ENCODE measurements at regions not wholly inside any gene's neighbourhood (a gene's known extent, or its start where the extent isn't known, plus 50 kb on each side); places are given as distances from the start of the nearest gene placed in this dataset.
"Not testable (repeated sequence)": the region's sequence is repeated elsewhere in the genome, so short reads cannot be mapped to it uniquely, and the experiment has no call there.

- DNase-seq (ENCODE audit: low read depth, low spot score): no peak
Observed at GRCh38 chr2:4047961-4048891, 344.9 kb downstream of the DCDC2C start.

GRCh38 chr2:4049463-4049862, 346.1 kb downstream of the DCDC2C start:
- DNase-seq (ENCODE audit: low read depth, low spot score): no peak

- DNase-seq (ENCODE audit: low read depth, low spot score): no peak
Observed at GRCh38 chr2:4053769-4054493, 350.6 kb downstream of the DCDC2C start.

- no peak for DNase-seq (ENCODE audit: low read depth, low spot score)
Observed at GRCh38 chr2:4066217-4066616, 362.8 kb downstream of the DCDC2C start.

DNA sequence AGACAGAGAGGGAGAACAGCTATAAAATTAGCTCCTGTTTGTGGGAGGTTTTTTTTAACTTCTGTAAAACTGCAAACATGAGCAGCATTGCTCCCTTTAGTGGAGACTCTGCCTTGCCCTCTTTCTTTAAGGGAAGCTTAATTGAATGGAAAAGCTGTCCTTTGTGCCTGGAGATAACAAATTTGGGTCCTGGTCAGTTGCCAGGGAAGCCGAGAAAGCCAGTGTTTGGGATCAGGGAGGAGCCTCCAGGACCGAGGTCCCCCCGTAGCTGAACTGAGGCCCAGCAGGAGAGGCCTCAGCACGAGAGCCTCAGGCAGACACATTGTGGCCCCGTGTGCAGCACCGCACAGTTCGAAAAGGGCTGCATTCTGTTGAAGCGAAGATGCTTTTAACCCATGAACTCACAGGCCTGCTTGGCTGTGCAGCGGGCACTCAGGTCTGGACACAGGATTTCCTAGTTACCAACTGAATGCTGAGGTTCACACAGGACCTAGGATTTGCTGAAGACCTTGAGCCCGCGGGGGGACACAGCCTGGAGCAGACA, 369.7 kb downstream of the DCDC2C start:
- DNase-seq (ENCODE audit: low read depth, low spot score): no peak

DNA sequence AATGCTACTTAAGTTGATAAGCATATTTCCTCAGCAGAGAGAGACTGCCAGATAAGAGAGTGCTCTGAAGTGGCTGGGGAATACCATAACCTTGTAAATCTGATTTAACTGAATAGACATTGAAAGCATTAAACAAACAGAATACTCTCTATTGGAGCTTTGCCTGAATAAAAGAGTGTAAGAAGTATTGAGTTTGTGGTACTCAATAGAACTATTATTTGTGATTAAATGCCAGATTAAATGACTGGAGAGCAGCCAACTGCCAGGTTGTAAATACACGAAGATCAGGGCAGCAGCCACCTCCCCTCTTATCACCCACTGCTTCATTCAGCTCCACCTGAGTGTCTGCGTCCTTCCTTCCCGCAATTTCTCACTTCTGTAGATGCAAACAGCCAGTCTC, 373.6 kb downstream of the DCDC2C start:
- no peak for DNase-seq (ENCODE audit: low read depth, low spot score)

DNA sequence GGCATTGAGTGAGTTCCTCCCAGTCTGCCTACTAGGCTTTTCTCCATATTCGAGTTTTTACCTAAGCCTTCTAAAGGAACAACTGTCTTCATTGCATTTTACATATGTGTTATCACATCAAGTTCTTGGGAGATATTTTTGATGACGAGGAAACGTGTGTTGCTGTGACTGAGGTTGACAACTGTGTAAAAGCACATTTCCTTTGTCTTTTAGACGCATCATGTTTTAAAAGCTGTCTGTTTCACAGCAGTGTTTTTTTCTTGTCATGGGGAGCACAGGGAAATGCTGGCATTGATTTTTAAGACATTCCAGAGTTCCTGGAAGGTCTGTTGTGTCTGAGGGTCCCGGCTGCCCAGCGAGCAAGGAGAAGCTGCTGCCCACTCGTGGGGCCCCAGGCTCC, 381.8 kb downstream of the DCDC2C start:
- DNase-seq (ENCODE audit: low read depth, low spot score): no peak

DNA sequence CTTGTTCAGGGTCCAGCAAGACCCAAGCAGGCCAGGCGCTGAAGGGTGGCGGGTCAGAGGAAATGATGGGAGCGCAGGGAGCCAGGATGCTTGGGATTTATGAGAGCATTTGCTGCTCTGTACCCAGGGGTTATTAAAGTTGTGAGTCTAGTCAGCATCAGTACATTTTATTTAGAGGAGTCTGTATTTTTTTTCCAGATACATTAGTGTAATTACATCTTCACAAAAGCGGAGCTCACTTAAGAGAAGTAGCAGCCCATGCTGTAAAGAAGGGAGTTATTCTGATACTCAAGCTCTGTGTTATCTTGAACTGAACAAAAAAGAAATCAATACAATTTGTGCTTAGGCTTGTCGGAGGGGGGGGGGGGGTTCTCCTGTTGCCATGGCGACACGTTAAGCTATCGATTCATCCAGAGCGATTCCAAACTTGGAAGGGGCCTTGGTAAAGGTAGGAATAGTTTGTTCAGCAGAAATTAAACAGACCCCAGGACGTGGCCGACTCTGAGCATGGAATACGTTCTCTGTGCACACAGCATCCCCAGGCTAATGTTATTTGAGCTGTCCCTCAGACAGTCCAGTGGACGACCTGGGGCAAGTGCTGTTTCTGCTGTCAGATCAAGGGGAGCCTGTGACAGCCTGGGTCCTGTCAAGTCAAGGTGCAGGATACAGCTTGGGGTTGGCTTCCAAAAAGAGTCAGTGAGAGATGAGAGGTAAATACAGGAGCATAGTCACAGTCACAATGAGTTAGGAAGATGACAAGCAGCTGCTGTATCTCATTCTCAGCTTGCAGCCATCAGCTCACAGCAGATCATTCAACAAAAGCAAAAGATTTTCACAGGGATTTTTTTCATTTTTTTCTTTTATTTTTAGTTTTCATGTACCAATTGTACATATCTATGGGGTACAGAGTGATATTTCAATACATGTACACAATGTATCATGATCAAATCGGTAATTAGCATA, 387.6 kb downstream of the DCDC2C start:
- DNase-seq (ENCODE audit: low read depth, low spot score): no peak

DNA sequence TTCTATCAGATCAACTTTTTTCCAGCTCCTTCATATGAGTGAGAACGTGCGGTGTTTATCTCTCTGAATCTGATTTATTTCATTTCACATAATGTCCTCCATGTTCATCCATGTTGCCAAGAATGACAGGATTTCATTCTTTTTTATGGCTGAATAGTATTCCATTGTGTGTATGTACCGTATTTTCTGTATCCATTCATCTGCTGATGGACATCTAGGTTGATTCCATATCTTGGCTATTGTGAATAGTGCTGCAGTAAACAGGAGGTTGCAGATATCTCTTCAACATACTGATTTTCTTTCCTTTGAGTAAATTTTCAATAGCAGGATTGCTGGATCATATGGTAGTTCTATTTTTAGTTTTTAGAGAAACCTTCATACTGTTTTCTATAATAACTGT, 388.5 kb downstream of the DCDC2C start:
- DNase-seq (ENCODE audit: low read depth, low spot score): no peak

DNA sequence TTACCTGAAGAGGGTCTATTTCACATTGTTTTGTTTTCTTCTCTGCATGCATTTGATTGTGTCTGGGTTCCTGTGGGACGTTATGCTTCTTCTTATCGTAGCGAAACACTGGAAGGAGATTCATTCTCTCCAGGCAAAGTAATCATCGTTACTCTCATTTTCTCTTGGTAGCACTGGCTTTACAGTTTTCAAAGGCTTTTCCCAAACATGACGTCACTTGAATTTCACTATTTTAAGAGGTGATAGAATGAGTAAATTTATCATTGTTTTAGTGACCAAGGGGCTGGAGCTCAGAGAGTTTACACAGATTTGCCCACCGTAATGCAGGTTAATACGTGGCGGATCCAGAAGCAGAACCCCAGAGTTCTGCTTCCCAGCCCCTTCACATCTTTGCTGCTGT, 391.4 kb downstream of the DCDC2C start:
- DNase-seq (ENCODE audit: low read depth, low spot score): no peak

DNA sequence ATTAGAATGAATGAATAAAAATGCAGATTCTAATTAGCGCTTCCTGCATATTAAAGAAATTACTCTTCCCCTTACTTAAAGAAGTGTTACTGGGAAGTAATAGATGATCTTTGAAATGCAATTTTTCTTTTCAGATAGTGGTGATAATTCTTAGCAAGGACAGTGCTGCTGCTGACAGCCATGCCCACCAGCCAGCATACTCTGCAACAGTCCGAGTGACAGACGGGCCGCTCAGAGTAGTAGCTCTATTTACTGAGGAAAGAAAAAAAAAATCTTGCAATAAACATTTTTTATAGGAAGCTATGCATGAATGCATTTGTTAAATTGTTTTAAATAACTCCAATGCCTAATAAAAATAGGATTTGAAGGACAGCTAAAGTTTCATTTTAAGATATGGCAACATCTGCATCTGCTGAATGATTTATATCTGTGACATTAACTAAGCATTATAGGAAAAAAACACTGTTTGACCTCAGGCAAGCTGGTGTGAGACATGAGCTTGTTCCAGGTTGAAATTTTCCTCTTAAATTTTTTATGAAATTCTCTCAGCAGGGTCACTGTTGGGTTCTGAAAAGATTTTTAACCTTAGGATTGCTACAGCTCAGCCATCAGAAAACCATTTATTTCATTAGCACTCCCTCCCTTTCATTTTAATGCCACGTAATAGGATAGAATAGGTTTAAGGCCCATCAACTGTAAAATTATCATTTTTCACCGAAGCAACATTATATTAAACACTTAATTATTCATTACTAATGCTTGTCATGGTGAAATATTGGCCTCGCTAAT, 393.8 kb downstream of the DCDC2C start:
- DNase-seq (ENCODE audit: low read depth, low spot score): no peak

DNA sequence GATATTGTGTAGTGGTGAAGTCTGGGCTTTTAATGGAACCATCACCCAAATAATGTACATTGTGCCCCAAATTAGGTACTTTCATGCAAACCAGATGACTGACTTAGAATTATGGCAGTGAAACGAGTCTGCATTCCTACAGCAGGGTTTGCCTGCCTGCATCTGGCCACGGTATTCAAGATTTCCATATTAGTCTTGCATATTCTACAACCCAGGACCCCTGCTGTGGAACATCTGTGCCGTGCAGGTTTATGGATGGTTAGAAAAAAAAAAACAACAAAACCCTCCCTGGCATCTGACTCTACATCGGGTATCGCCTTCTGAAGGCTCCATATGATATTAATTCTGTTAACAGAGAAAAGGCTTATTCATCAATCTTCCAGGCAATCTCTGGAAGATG, 394.8 kb downstream of the DCDC2C start:
- DNase-seq (ENCODE audit: low read depth, low spot score): no peak

- DNase-seq (ENCODE audit: low read depth, low spot score): no peak
Observed at GRCh38 chr2:4101936-4102335, 398.6 kb downstream of the DCDC2C start.

GRCh38 chr2:4107179-4107578, 403.8 kb downstream of the DCDC2C start:
- DNase-seq (ENCODE audit: low read depth, low spot score): no peak

DNA sequence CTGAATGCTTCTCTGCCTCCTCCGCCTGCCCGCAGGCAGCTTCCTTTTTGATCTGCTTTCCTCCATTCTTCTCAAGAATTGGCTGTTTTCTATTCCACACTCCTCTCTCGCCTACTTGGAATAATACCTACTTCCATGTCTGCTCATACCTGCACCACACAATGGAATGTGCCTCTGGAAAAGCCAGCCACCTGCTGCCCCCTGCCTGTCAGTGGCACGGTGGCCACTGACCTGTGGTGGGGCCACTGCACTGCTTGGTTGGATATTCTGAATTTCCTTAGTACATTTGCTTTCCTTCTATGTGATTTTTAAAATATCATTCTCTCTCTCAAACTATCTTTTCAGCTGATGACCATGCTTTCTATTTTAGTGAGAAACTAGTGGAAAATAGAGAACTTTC, 406.9 kb downstream of the DCDC2C start:
- no peak for DNase-seq (ENCODE audit: low read depth, low spot score)

DNA sequence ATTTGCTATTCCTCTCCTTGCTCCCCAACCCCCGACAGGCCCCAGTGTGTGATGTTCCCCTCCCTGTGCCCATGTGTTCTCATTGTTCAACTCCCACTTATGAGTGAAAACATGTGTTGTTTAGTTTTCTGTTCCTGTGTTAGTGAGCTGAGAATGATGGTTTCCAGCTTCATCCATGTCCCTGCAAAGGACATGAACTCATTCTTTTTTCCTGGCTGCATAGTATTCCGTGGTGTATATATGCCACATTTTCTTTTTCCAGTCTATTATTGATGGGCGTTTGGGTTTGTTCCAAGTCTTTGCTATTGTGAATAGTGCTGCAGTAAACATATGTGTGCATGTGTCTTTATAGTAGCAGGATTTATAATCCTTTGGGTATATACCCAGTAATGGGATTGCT, 412.1 kb downstream of the DCDC2C start:
- not testable (repeated sequence) for DNase-seq (ENCODE audit: low read depth, low spot score)

DNA sequence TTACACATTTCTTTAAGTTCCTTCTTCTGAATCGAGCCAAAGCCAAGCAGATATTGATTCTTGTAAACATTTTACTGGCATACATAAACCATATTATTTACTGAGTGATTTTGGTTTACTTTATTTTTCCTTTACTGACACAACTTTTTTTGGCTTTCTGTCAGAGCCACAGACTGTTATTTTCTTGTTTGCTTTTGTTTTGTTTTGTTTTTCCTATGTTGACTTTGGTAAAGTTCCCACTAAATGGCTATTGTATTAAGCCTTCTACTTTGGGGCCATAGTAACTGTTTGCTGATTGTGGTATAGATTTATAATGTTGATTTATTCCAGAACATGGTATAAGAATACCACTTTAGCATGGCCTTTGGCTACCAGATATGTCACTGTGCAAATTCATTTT, 419.4 kb downstream of the DCDC2C start:
- no peak for DNase-seq (ENCODE audit: low read depth, low spot score)

- DNase-seq (ENCODE audit: low read depth, low spot score): no peak
Observed at GRCh38 chr2:4130651-4131050, 427.3 kb downstream of the DCDC2C start.

GRCh38 chr2:4134551-4135550, 431.5 kb downstream of the DCDC2C start:
- DNase-seq (ENCODE audit: low read depth, low spot score): no peak

Data from brain pericyte (primary cell).